GM19324 (cell line): ENCODE measurements at regions not wholly inside any gene's neighbourhood (a gene's known extent, or its start where the extent isn't known, plus 50 kb on each side); places are given as distances from the start of the nearest gene placed in this dataset.
"Not testable (repeated sequence)": the region's sequence is repeated elsewhere in the genome, so short reads cannot be mapped to it uniquely, and the experiment has no call there.

Experiments used
- ATAC-seq: cut with Tn5 transposase; IDR thresholded peaks from one replicate; pipeline ENCODE4 v1.9.1; 2021; ENCODE audit warnings: mild to moderate bottlenecking, moderate library complexity; ENCODE audit not compliant: unreplicated experiment, low FRiP score

GRCh38 chr3:24683090-24683489 lies 188.4 kb upstream of the THRB start:
- no peak for ATAC-seq

- no peak for ATAC-seq
Observed at GRCh38 chr3:24683633-24684384, 189.2 kb upstream of the THRB start.

GRCh38 chr3:24684506-24685023 lies 189.9 kb upstream of the THRB start:
- no peak for ATAC-seq

- no peak for ATAC-seq
Observed at GRCh38 chr3:24686808-24687207, 192.2 kb upstream of the THRB start.

GRCh38 chr3:24687671-24688070 lies 193.0 kb upstream of the THRB start:
- no peak for ATAC-seq

GRCh38 chr3:24688446-24689148 lies 193.9 kb upstream of the THRB start:
- ATAC-seq = no peak

GRCh38 chr3:24689353-24689752 lies 194.7 kb upstream of the THRB start:
- ATAC-seq = no peak

- ATAC-seq = no peak
Observed at GRCh38 chr3:24690777-24691176, 196.1 kb upstream of the THRB start.

- ATAC-seq = not testable (repeated sequence)
Observed at GRCh38 chr3:24699078-24699477, 204.4 kb upstream of the THRB start.

- ATAC-seq = no peak
Observed at GRCh38 chr3:24704496-24704895, 209.8 kb upstream of the THRB start.

GRCh38 chr3:24707936-24708335 lies 213.3 kb upstream of the THRB start:
- no peak for ATAC-seq

- no peak for ATAC-seq
Observed at GRCh38 chr3:24709956-24710355, 215.3 kb upstream of the THRB start.

GRCh38 chr3:24713516-24713915 lies 218.9 kb upstream of the THRB start:
- no peak for ATAC-seq

- ATAC-seq = no peak
Observed at GRCh38 chr3:24714436-24714835, 219.8 kb upstream of the THRB start.

GRCh38 chr3:24715171-24715792 lies 220.6 kb upstream of the THRB start:
- ATAC-seq = no peak

GRCh38 chr3:24722087-24722486 lies 227.4 kb upstream of the THRB start:
- ATAC-seq = no peak

- no peak for ATAC-seq
Observed at GRCh38 chr3:24725514-24726255, 231.0 kb upstream of the THRB start.

- no peak for ATAC-seq
Observed at GRCh38 chr3:24726423-24726822, 231.8 kb upstream of the THRB start.

- no peak for ATAC-seq
Observed at GRCh38 chr3:24730173-24730572, 235.5 kb upstream of the THRB start.

GRCh38 chr3:24734019-24734418 lies 239.4 kb upstream of the THRB start:
- no peak for ATAC-seq

- no peak for ATAC-seq
Observed at GRCh38 chr3:24736701-24737100, 242.1 kb upstream of the THRB start.
